PFSK-1 (cell line): ENCODE measurements at regions not wholly inside any gene's neighbourhood (a gene's known extent, or its start where the extent isn't known, plus 50 kb on each side); places are given as distances from the start of the nearest gene placed in this dataset.

Source experiments
- FOXP2 ChIP-seq: optimal IDR thresholded peaks from 2 replicates; pipeline ENCODE3; 2011; ENCODE audit warnings: borderline replicate concordance, control low read depth, inconsistent platforms; ENCODE audit not compliant: insufficient read depth; ENCODE audit errors: extremely low read length, extremely low read depth
- POLR2AphosphoS5 ChIP-seq: IDR thresholded peaks from 2 replicates; pipeline ENCODE4 v1.6.1; 2012; ENCODE audit warnings: low read depth, mild to moderate bottlenecking, control low read depth, low read length, moderate library complexity
- REST ChIP-seq, 2 experiments: IDR thresholded peaks; 2 replicates each; pipeline versions ENCODE4 v1.6.1 to v1.8.0; 2011 to 2012; ENCODE audit warnings: low read depth in 2 of 2, low read length in 2 of 2, control low read depth in 1 of 2, inconsistent platforms in 1 of 2, mild to moderate bottlenecking in 1 of 2, moderate library complexity in 1 of 2; ENCODE audit not compliant: insufficient read depth in 1 of 2
- TAF1 ChIP-seq: IDR thresholded peaks from 2 replicates; pipeline ENCODE4 v1.6.1; 2012; ENCODE audit warnings: low read length, control low read depth, borderline replicate concordance; ENCODE audit not compliant: insufficient read depth

GRCh38 chr2:144889348-144889747, 369.4 kb upstream of the ZEB2 start:
- no peak for TF ChIP-seq REST (IDR thresholded peaks at IDR 0.05; ENCODE audit: insufficient read depth in 1 of 2, low read depth in 2 of 2, low read length in 2 of 2)
- TF ChIP-seq POLR2AphosphoS5: no peak
- no peak for TF ChIP-seq TAF1
- TF ChIP-seq FOXP2: no peak
